ENCODE measurements at regions not wholly inside any gene's neighbourhood (a gene's known extent, or its start where the extent isn't known, plus 50 kb on each side); places are given as distances from the start of the nearest gene placed in this dataset.

- H3K27ac Mint-ChIP-seq = no peak overlapping the region
- DNase-seq = no peak
- H3K27me3 ChIP-seq (ENCODE audit: control insufficient read depth in 2 of 2, insufficient read depth in 2 of 2, low read length in 2 of 2) = no peaks in the 10 kb centered on the region
- H3K4me1 ChIP-seq (ENCODE audit: control insufficient read depth in 2 of 2, insufficient read depth in 2 of 2, low read length in 2 of 2) = no peaks in the 10 kb centered on the region
- no peaks in the 10 kb centered on the region for H3K27me3 Mint-ChIP-seq
- H3K4me3 Mint-ChIP-seq = no peak overlapping the region
- no peaks in the 10 kb centered on the region for H3K36me3 Mint-ChIP-seq
- H3K4me3 ChIP-seq (ENCODE audit: low read length) = no peak overlapping the region
- no peaks in the 10 kb centered on the region for H3K4me1 Mint-ChIP-seq
- H3K9me3 ChIP-seq (ENCODE audit: control insufficient read depth in 2 of 3, low read length in 3 of 3) = no peaks in the 10 kb centered on the region
- intact Hi-C loops (cut with micrococcal nuclease) = no loop called here
- no peak overlapping the region for H3K27ac ChIP-seq (ENCODE audit: low read depth, low read length)
- ChIA-PET POLR2A (no interaction called here), CTCF (no interaction called here)
- H3K36me3 ChIP-seq (ENCODE audit: control insufficient read depth in 2 of 3, insufficient read depth in 3 of 3, low read length in 3 of 3) = no peaks in the 10 kb centered on the region
- no peak for ATAC-seq
- H3K9me3 Mint-ChIP-seq = peaks cover 0 to under 1% (median 0%) of the 10 kb centered on the region in 11 donors
Measured at GRCh38 chr10:131012641-131012985, 298.9 kb downstream of the TCERG1L start.

- H3K4me3 ChIP-seq (ENCODE audit: low read length) = no peak overlapping the region
- no peak overlapping the region for H3K4me3 Mint-ChIP-seq
- no peaks in the 10 kb centered on the region for H3K36me3 Mint-ChIP-seq
- ChIA-PET POLR2A (no interaction called here), CTCF (no interaction called here)
- H3K4me1 Mint-ChIP-seq = no peaks in the 10 kb centered on the region
- intact Hi-C loops (cut with micrococcal nuclease) = no loop called here
- no peaks in the 10 kb centered on the region for H3K9me3 ChIP-seq (ENCODE audit: control insufficient read depth in 2 of 3, low read length in 3 of 3)
- H3K27ac Mint-ChIP-seq = no peak overlapping the region
- ATAC-seq (no peak), DNase-seq (no peak)
- H3K4me1 ChIP-seq (ENCODE audit: control insufficient read depth in 2 of 2, insufficient read depth in 2 of 2, low read length in 2 of 2) = no peaks in the 10 kb centered on the region
- H3K27ac ChIP-seq (ENCODE audit: low read depth, low read length) = no peak overlapping the region
- H3K27me3 ChIP-seq (ENCODE audit: control insufficient read depth in 2 of 2, insufficient read depth in 2 of 2, low read length in 2 of 2) = no peaks in the 10 kb centered on the region
- no peaks in the 10 kb centered on the region for H3K27me3 Mint-ChIP-seq
- H3K36me3 ChIP-seq (ENCODE audit: control insufficient read depth in 2 of 3, insufficient read depth in 3 of 3, low read length in 3 of 3) = no peaks in the 10 kb centered on the region
- no peaks in the 10 kb centered on the region for H3K9me3 Mint-ChIP-seq
Measured at GRCh38 chr10:131013281-131013912, 298.1 kb downstream of the TCERG1L start.

GRCh38 chr10:131014271-131014670 lies 297.2 kb downstream of the TCERG1L start:
- DNase-seq = no peak

GRCh38 chr10:131015271-131015670 lies 296.2 kb downstream of the TCERG1L start:
- CTCF ChIA-PET = no interaction called here
- no peaks in the 10 kb centered on the region for H3K9me3 Mint-ChIP-seq

More at GRCh38 chr10:131014271-131014670, 297.2 kb downstream of the TCERG1L start:
- no peaks in the 10 kb centered on the region for H3K36me3 ChIP-seq (ENCODE audit: control insufficient read depth in 2 of 3, insufficient read depth in 3 of 3, low read length in 3 of 3)
- H3K4me1 Mint-ChIP-seq = no peaks in the 10 kb centered on the region
- H3K27me3 ChIP-seq (ENCODE audit: control insufficient read depth in 2 of 2, insufficient read depth in 2 of 2, low read length in 2 of 2) = no peaks in the 10 kb centered on the region
- no peaks in the 10 kb centered on the region for H3K9me3 ChIP-seq (ENCODE audit: control insufficient read depth in 2 of 3, low read length in 3 of 3)
- H3K4me3 ChIP-seq (ENCODE audit: low read length) = no peak overlapping the region
- ChIA-PET POLR2A (no interaction called here), CTCF (no interaction called here)
- H3K4me3 Mint-ChIP-seq = no peak overlapping the region
- H3K27ac Mint-ChIP-seq = no peak overlapping the region
- ATAC-seq = no peak
- H3K27me3 Mint-ChIP-seq = no peaks in the 10 kb centered on the region
- no peaks in the 10 kb centered on the region for H3K36me3 Mint-ChIP-seq
- no peaks in the 10 kb centered on the region for H3K4me1 ChIP-seq (ENCODE audit: control insufficient read depth in 2 of 2, insufficient read depth in 2 of 2, low read length in 2 of 2)
- intact Hi-C loops (cut with micrococcal nuclease) = no loop called here
- H3K9me3 Mint-ChIP-seq = no peaks in the 10 kb centered on the region
- no peak overlapping the region for H3K27ac ChIP-seq (ENCODE audit: low read depth, low read length)

GRCh38 chr10:131016556-131016955 lies 295.0 kb downstream of the TCERG1L start:
- Histone ChIP-seq H3K4me1 (ENCODE audit: control insufficient read depth in 2 of 2, insufficient read depth in 2 of 2, low read length in 2 of 2) (no peaks in the 10 kb centered on the region), H3K9me3 (ENCODE audit: control insufficient read depth in 2 of 3, low read length in 3 of 3) (no peaks in the 10 kb centered on the region), H3K27me3 (ENCODE audit: control insufficient read depth in 2 of 2, insufficient read depth in 2 of 2, low read length in 2 of 2) (no peaks in the 10 kb centered on the region), H3K36me3 (ENCODE audit: control insufficient read depth in 2 of 3, insufficient read depth in 3 of 3, low read length in 3 of 3) (no peaks in the 10 kb centered on the region), H3K27ac (ENCODE audit: low read depth, low read length) (no peak overlapping the region), H3K4me3 (ENCODE audit: low read length) (no peak overlapping the region)
- ChIA-PET CTCF (no interaction called here), POLR2A (no interaction called here)
- Mint-ChIP-seq H3K4me3 (no peak overlapping the region), H3K9me3 (no peaks in the 10 kb centered on the region), H3K27ac (no peak overlapping the region), H3K36me3 (no peaks in the 10 kb centered on the region), H3K27me3 (no peaks in the 10 kb centered on the region), H3K4me1 (no peaks in the 10 kb centered on the region)
- ATAC-seq (no peak), DNase-seq (no peak)
- intact Hi-C loops (cut with micrococcal nuclease) = no loop called here

More at GRCh38 chr10:131015271-131015670, 296.2 kb downstream of the TCERG1L start:
- H3K27me3 ChIP-seq (ENCODE audit: control insufficient read depth in 2 of 2, insufficient read depth in 2 of 2, low read length in 2 of 2) = no peaks in the 10 kb centered on the region
- H3K4me3 ChIP-seq (ENCODE audit: low read length) = no peak overlapping the region
- POLR2A ChIA-PET = no interaction called here
- ATAC-seq = no peak
- no peaks in the 10 kb centered on the region for H3K4me1 ChIP-seq (ENCODE audit: control insufficient read depth in 2 of 2, insufficient read depth in 2 of 2, low read length in 2 of 2)
- no peaks in the 10 kb centered on the region for H3K9me3 ChIP-seq (ENCODE audit: control insufficient read depth in 2 of 3, low read length in 3 of 3)
- Mint-ChIP-seq H3K27me3 (no peaks in the 10 kb centered on the region), H3K36me3 (no peaks in the 10 kb centered on the region), H3K27ac (no peak overlapping the region), H3K4me3 (no peak overlapping the region), H3K4me1 (no peaks in the 10 kb centered on the region)
- no peak overlapping the region for H3K27ac ChIP-seq (ENCODE audit: low read depth, low read length)
- intact Hi-C loops (cut with micrococcal nuclease) = no loop called here
- H3K36me3 ChIP-seq (ENCODE audit: control insufficient read depth in 2 of 3, insufficient read depth in 3 of 3, low read length in 3 of 3) = no peaks in the 10 kb centered on the region
- no peak for DNase-seq

- no peaks in the 10 kb centered on the region for H3K36me3 ChIP-seq (ENCODE audit: control insufficient read depth in 2 of 3, insufficient read depth in 3 of 3, low read length in 3 of 3)
- no peak overlapping the region for H3K27ac ChIP-seq (ENCODE audit: low read depth, low read length)
- POLR2A ChIA-PET = no interaction called here
- no peaks in the 10 kb centered on the region for H3K9me3 ChIP-seq (ENCODE audit: control insufficient read depth in 2 of 3, low read length in 3 of 3)
- H3K36me3 Mint-ChIP-seq = no peaks in the 10 kb centered on the region
- H3K4me3 Mint-ChIP-seq = no peak overlapping the region
- DNase-seq (no peak), ATAC-seq (no peak)
- CTCF ChIA-PET = no interaction called here
- no peaks in the 10 kb centered on the region for H3K9me3 Mint-ChIP-seq
- H3K27me3 ChIP-seq (ENCODE audit: control insufficient read depth in 2 of 2, insufficient read depth in 2 of 2, low read length in 2 of 2) = no peaks in the 10 kb centered on the region
- intact Hi-C loops (cut with micrococcal nuclease) = no loop called here
- H3K4me1 ChIP-seq (ENCODE audit: control insufficient read depth in 2 of 2, insufficient read depth in 2 of 2, low read length in 2 of 2) = no peaks in the 10 kb centered on the region
- peaks cover 0 to 1% (median 0%) of the 10 kb centered on the region in 7 donors for H3K4me1 Mint-ChIP-seq
- peaks cover 0 to 2% (median 0%) of the 10 kb centered on the region in 5 donors for H3K27me3 Mint-ChIP-seq
- H3K27ac Mint-ChIP-seq = no peak overlapping the region
- no peak overlapping the region for H3K4me3 ChIP-seq (ENCODE audit: low read length)
Measured at GRCh38 chr10:131017566-131018285, 293.8 kb downstream of the TCERG1L start.

GRCh38 chr10:131018886-131019500 lies 292.5 kb downstream of the TCERG1L start:
- Mint-ChIP-seq H3K27ac (no peak overlapping the region), H3K4me1 (peaks cover 0 to 1% (median 0%) of the 10 kb centered on the region in 7 donors), H3K36me3 (no peaks in the 10 kb centered on the region), H3K9me3 (no peaks in the 10 kb centered on the region), H3K27me3 (peaks cover 0 to 5% (median 0%) of the 10 kb centered on the region in 5 donors), H3K4me3 (no peak overlapping the region)
- Histone ChIP-seq H3K36me3 (ENCODE audit: control insufficient read depth in 2 of 3, insufficient read depth in 3 of 3, low read length in 3 of 3) (no peaks in the 10 kb centered on the region), H3K4me3 (ENCODE audit: low read length) (no peak overlapping the region), H3K4me1 (ENCODE audit: control insufficient read depth in 2 of 2, insufficient read depth in 2 of 2, low read length in 2 of 2) (no peaks in the 10 kb centered on the region), H3K9me3 (ENCODE audit: control insufficient read depth in 2 of 3, low read length in 3 of 3) (no peaks in the 10 kb centered on the region), H3K27me3 (ENCODE audit: control insufficient read depth in 2 of 2, insufficient read depth in 2 of 2, low read length in 2 of 2) (no peaks in the 10 kb centered on the region), H3K27ac (ENCODE audit: low read depth, low read length) (no peak overlapping the region)
- POLR2A ChIA-PET = no interaction called here
- CTCF ChIA-PET = no interaction called here
- ATAC-seq (no peak), DNase-seq (no peak)
- intact Hi-C loops (cut with micrococcal nuclease) = no loop called here
